Heart left ventricle (tissue), 16 donors: ENCODE measurements at regions not wholly inside any gene's neighbourhood (a gene's known extent, or its start where the extent isn't known, plus 50 kb on each side); places are given as distances from the start of the nearest gene placed in this dataset.

Experiments used
- ATAC-seq, 4 donors: fragments of 200-7000 bp; cut with Tn5 transposase; one replicate each; pipeline ENCODE4 v1.9.1; 2020 to 2022; ENCODE audit warnings: moderate library complexity in 4 of 4, mild to moderate bottlenecking in 3 of 4, moderate number of reproducible peaks in 1 of 4
- DNase-seq, 5 donors: peaks; one replicate each; pipeline ENCODE4 v3.0.0-alpha.2; 2020
- H3K27ac ChIP-seq, 12 donors: fragments of 200-600 bp; sonication (generic) in 4 of 12; one replicate each; pipeline versions ENCODE4 v1.5.0 to v1.8.0; 2016 to 2022; ENCODE audit warnings: mild to moderate bottlenecking in 2 of 12
- H3K27me3 ChIP-seq, 9 donors: fragments of 200-600 bp; sonication (generic) in 2 of 9; one replicate each; pipeline versions ENCODE4 v1.5.1 to v1.8.0; 2016 to 2022; ENCODE audit warnings: mild to moderate bottlenecking in 3 of 9
- H3K36me3 ChIP-seq, 9 donors: fragments of 200-600 bp; sonication (generic) in 2 of 9; one replicate each; pipeline versions ENCODE4 v1.5.0 to v1.8.0; 2018 to 2022; ENCODE audit warnings: mild to moderate bottlenecking in 2 of 9
- H3K4me1 ChIP-seq, 12 donors: fragments of 200-600 bp; sonication (generic) in 4 of 12; one replicate each; pipeline versions ENCODE4 v1.5.0 to v1.8.0; 2016 to 2022; ENCODE audit warnings: mild to moderate bottlenecking in 3 of 12
- H3K4me3 ChIP-seq, 12 donors: fragments of 200-600 bp; sonication (generic) in 4 of 12; one replicate each; pipeline versions ENCODE4 v1.5.0 to v1.8.0; 2017 to 2022; ENCODE audit warnings: mild to moderate bottlenecking in 9 of 12, moderate library complexity in 4 of 12
- H3K9me3 ChIP-seq, 12 donors: fragments of 200-600 bp; sonication (generic) in 4 of 12; one replicate each; pipeline versions ENCODE4 v1.5.0 to v1.8.0; 2016 to 2022; ENCODE audit warnings: mild to moderate bottlenecking in 1 of 12
- POLR2A ChIP-seq, 2 donors: fragments of 450-650 bp; IDR thresholded peaks; one replicate each; pipeline ENCODE4 v1.6.1; 2017; ENCODE audit warnings: antibody characterized with exemption in 2 of 2, mild to moderate bottlenecking in 2 of 2, moderate library complexity in 2 of 2
- WGBS, 4 donors: extraction: QIAGEN DNeasy Blood & Tissue Kit in 2 of 4; methylation state at CpG; one replicate each; pipeline versions ENCODE4 v1.1.5 to v1.1.7; 2013 to 2018; 5-methylcytosine and 5-hydroxymethylcytosine counted together
- intact Hi-C, 10 donors: fragments of 100-400 bp; cut with DNase I; formaldehyde crosslinking; loops; one replicate each; pipeline versions ENCODE4 v1.11.1 to v1.14.2; 2022
- TF ChIP-seq, protein P1 (sequence below), 12 donors: fragments of 200-600 bp; sonication (generic) in 4 of 12; IDR thresholded peaks; one replicate each; pipeline versions ENCODE4 v1.5.0 to v1.8.0; 2018 to 2022; ENCODE audit warnings: antibody characterized with exemption in 12 of 12, mild to moderate bottlenecking in 5 of 12
- donor health status: ischemic (EF 13 %, LVEDD 7.1; RV severe dilation, severe dysfunction).
- donor health status: healthy with polysubstance abuse.
- donor health status: DM: no; HTN: yes; CAD: no.
- donor health status: DM: no; HTN: no; CAD: no.
- donor health status: ischemic (EF 25% LVEDD 6.9; RV normal size, moderate dysfunction).
- donor health status: ischemic (EF 25% LVEDD 5.7; RV mildly dilated, moderate dysfunction).
- donor health status: healthy.
- donor health status: DM: yes; HTN: yes; CAD: no.
- donor health status: ischemic (EF 35%, LVEDD 5.7; RV mildly dilated, moderate dysfunction).
- donor health status: nonischemic (EF 11% LVEDD 7.7; RV severe dilation, severe dysfunction).
- donor health status: DM: yes; HTN: yes; CAD: no.
- donor health status: PGD.
- donor health status: ischemic (EF 29% LVEDD 5.4; RV normal size, mild dysfunction).
- donor health status: nonischemic (EF 23%, LVEDD 6.1; RV moderate dilation, normal function).

DNA sequence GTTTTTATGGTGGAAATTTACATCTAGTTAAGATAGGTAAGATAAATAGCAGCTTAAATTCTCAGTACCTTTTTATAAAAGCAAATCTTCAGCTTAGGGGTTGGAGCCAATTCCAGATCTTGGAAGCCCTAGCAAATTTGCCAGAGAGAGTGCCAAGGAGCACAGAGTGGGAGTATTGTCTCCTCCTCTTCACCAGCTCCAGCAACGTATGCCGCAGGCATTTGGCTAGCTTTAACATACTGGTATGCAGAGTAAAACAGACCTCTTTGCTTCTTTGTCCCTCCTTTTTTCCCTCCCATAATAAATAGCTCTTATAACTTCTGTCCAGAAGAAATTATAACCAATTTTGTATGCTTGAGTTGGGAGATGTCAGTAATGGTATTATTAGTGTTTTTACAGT, 140.4 kb downstream of the DIPK2A start:
- intact Hi-C loops: no loop called here
- WGBS, 4 donors: 66 to 71% (median 69%) methylated on average over 2 of the region's 2 CpGs
- TF ChIP-seq, protein P1, sequence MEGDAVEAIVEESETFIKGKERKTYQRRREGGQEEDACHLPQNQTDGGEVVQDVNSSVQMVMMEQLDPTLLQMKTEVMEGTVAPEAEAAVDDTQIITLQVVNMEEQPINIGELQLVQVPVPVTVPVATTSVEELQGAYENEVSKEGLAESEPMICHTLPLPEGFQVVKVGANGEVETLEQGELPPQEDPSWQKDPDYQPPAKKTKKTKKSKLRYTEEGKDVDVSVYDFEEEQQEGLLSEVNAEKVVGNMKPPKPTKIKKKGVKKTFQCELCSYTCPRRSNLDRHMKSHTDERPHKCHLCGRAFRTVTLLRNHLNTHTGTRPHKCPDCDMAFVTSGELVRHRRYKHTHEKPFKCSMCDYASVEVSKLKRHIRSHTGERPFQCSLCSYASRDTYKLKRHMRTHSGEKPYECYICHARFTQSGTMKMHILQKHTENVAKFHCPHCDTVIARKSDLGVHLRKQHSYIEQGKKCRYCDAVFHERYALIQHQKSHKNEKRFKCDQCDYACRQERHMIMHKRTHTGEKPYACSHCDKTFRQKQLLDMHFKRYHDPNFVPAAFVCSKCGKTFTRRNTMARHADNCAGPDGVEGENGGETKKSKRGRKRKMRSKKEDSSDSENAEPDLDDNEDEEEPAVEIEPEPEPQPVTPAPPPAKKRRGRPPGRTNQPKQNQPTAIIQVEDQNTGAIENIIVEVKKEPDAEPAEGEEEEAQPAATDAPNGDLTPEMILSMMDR (IDR thresholded peaks at IDR 0.05): no peak
- no peak for TF ChIP-seq POLR2A (IDR thresholded peaks at IDR 0.05)
- H3K27ac ChIP-seq: no peak overlapping the region
- no peaks in the 10 kb centered on the region for H3K9me3 ChIP-seq
- no peaks in the 10 kb centered on the region for H3K36me3 ChIP-seq
- H3K27me3 ChIP-seq: no peaks in the 10 kb centered on the region
- no peak overlapping the region for H3K4me3 ChIP-seq
- no peaks in the 10 kb centered on the region for H3K4me1 ChIP-seq
- DNase-seq (no peak), ATAC-seq (no peak)

DNA sequence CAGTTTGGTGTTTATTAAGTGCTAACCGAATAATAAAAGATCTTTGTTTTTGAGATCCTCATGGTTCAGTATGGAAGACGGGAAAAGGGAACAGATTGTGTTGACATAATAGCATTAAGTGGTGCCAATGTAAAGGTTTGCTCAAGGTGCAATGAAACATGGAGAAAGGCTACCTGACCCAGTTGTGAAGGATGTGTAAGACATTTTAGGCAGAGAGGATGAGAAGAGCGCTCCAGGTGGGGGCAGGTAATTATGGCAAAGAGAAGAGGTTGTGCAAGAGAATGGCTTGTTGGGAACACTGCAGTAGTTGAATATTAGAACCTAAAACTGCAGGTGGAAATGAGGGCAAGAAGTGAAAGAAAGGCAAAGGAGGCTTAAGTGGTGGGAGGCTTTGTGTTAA, 140.8 kb downstream of the DIPK2A start:
- no peak for DNase-seq

DNA sequence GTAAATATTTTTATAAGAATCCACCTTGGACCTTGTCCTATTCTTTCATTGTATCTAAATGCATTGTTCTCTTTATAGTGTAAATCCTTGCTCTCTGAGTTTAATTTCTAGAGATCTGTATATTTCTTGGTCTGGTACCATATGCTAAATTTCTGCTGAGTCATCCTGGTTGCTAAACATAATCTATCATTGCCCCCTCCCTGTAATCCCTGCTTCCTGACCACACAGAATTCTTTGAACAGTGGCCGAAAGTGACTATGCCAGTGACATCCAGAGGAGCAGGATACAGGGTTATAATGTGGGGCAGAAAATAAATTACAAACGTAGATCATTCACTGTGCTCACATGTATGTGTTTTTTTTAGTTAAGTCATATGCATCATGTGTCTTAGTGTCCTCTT, 143.1 kb downstream of the DIPK2A start:
- no peak overlapping the region for H3K4me3 ChIP-seq
- no peaks in the 10 kb centered on the region for H3K27me3 ChIP-seq
- 39 to 56% (median 54%) methylated on average over 2 of the region's 2 CpGs for WGBS, 4 donors

More for the DNA sequence above, 140.8 kb downstream of the DIPK2A start:
- no peaks in the 10 kb centered on the region for H3K9me3 ChIP-seq
- H3K27me3 ChIP-seq: no peaks in the 10 kb centered on the region
- no peak for TF ChIP-seq POLR2A (IDR thresholded peaks at IDR 0.05)
- TF ChIP-seq, protein P1 (IDR thresholded peaks at IDR 0.05): no peak
- H3K4me3 ChIP-seq: no peak overlapping the region
- intact Hi-C loops: no loop called here
- H3K27ac ChIP-seq: no peak overlapping the region
- 90 to 95% (median 92%) methylated on average over 3 of the region's 3 CpGs for WGBS, 4 donors
- H3K36me3 ChIP-seq: no peaks in the 10 kb centered on the region
- H3K4me1 ChIP-seq: no peaks in the 10 kb centered on the region
- no peak for ATAC-seq

DNA sequence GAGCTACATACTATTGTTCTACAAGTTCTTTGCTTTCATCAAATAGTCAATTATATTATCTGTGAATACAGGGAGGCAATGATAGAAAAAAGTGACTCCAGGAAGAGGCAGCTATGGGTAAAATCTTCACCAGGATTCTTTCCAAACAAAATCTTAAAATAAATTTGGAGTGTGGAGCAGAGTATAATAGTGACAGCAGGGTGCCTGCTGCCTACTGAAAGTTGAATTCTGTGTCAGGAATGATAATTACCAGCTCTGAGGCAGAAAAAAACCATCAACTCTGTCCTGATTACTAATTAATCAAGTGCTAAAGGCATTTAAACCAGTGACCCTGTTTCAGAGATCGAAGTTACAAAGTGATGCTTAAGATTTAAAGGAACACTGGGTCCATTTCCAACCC, 148.0 kb downstream of the DIPK2A start:
- H3K36me3 ChIP-seq: no peaks in the 10 kb centered on the region
- WGBS, 4 donors: 33 to 66% (median 50%) methylated on average over 1 of the region's 1 CpG
- TF ChIP-seq, protein P1 (IDR thresholded peaks at IDR 0.05): no peak
- TF ChIP-seq POLR2A (IDR thresholded peaks at IDR 0.05): no peak
- no peaks in the 10 kb centered on the region for H3K27me3 ChIP-seq
- DNase-seq (no peak), ATAC-seq (no peak)
- H3K9me3 ChIP-seq: no peaks in the 10 kb centered on the region
- intact Hi-C loops: loop anchor here in 1 of 10 donors (2.0 kb wide), 1 partner anchor 53 kb away; no protein-coding TSS in a partner anchor
- no peaks in the 10 kb centered on the region for H3K4me1 ChIP-seq
- H3K27ac ChIP-seq: no peak overlapping the region
- H3K4me3 ChIP-seq: no peak overlapping the region

More for the DNA sequence above, 143.1 kb downstream of the DIPK2A start:
- DNase-seq (no peak), ATAC-seq (no peak)
- TF ChIP-seq POLR2A (IDR thresholded peaks at IDR 0.05): no peak
- TF ChIP-seq, protein P1 (IDR thresholded peaks at IDR 0.05): no peak
- Histone ChIP-seq H3K4me1 (no peaks in the 10 kb centered on the region), H3K9me3 (no peaks in the 10 kb centered on the region), H3K36me3 (no peaks in the 10 kb centered on the region), H3K27ac (no peak overlapping the region)
- intact Hi-C loops: no loop called here
